ENCODE measurements at regions not wholly inside any gene's neighbourhood (a gene's known extent, or its start where the extent isn't known, plus 50 kb on each side); places are given as distances from the start of the nearest gene placed in this dataset.
A peak's percentile ranks its signal among the peaks of the same experiment; 100 is the strongest.

DNA sequence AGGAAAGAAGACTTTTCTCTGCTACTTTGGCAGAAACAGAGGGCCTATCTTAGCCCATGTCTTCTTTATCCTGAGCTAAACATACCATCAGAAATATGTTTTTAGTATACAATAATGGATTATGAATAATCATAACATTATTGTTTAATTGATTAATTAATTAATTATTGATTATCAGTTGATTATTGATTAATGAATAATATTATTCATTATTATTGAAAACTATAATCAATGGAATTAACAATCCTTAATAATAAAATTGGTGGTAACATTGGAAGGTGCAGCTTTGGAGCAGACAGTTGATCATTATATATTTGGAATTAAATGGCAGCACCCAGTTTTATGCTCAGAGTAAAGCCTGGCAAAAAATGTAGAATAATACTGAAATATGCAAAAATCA is 655.9 kb upstream of the ARGLU1 start:
- no peaks in the 10 kb centered on the region for H3K27me3 Mint-ChIP-seq
- H3K27ac Mint-ChIP-seq = no peak overlapping the region
- H3K4me3 Mint-ChIP-seq = no peak overlapping the region
- no peaks in the 10 kb centered on the region for H3K9me3 Mint-ChIP-seq
- no peak for ATAC-seq
- H3K4me1 Mint-ChIP-seq = no peaks in the 10 kb centered on the region
- H3K36me3 Mint-ChIP-seq = no peaks in the 10 kb centered on the region

DNA sequence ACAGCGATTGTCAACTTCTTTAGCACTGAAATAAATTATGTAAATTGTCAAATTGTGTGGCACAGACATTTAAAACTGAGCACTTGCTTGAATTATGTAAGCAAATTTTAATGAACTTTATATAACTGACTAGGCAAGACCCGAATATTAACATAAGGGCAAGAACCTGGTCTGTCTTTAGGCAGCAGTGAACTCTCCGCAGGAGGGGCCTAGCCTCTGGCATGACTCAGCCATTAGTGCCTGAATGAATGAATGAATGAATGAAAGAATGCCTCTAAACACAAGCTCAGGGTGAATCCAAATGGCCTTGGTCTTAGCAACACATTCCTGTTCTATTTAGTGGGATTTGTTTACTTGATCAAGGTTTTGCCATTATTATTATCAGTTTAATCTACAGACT is 654.7 kb upstream of the ARGLU1 start:
- no peak overlapping the region for H3K27ac Mint-ChIP-seq
- H3K27me3 Mint-ChIP-seq = no peaks in the 10 kb centered on the region
- H3K4me1 Mint-ChIP-seq = no peaks in the 10 kb centered on the region
- H3K36me3 Mint-ChIP-seq = no peaks in the 10 kb centered on the region
- no peak overlapping the region for H3K4me3 Mint-ChIP-seq
- peaks cover 3% of the 10 kb centered on the region for H3K9me3 Mint-ChIP-seq
- no peak for ATAC-seq

DNA sequence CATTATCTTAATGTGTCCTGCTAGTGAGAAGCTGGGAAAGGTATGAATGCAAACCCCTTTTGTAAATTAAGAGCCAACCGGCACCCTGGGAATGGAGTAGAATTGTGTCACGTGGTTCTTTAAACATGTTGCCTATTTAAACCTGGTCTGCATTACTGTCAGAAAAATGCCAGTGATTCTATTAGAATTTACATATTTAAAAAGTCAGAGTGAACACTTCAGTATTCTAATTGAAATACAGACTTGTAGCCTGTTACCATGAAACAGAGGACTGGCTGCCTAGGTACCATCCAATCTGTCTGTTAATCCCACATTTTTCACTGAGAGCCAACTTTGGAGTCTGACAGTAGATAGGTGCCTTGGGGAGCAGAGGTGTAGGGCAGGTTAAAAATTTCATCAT is 652.3 kb upstream of the ARGLU1 start:
- Mint-ChIP-seq H3K4me3 (no peak overlapping the region), H3K9me3 (peaks cover 3% of the 10 kb centered on the region)
- no peak for ATAC-seq

DNA sequence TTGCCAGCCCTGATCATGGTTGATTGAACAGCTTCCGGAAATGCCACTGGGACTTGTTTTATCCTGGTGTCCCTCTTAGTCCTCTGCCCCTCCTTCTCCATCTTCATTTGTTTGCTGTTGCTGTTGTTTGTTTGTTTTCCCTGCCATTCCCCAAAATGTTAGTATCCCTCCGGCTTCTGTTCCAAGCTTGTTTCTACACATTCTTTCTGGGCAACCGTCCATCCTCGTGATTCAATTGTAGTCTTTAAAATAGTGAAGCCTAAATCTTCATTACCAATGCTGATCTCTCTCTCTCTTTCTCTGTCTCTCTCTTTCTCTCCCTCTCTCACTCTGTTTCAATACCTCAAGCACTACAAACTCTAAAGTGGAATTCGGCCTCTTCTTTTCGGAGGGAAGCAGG is 649.3 kb upstream of the ARGLU1 start:
- no peak overlapping the region for H3K27ac Mint-ChIP-seq
- peaks cover 3% of the 10 kb centered on the region for H3K9me3 Mint-ChIP-seq
- ATAC-seq = no peak
- no peaks in the 10 kb centered on the region for H3K27me3 Mint-ChIP-seq
- H3K36me3 Mint-ChIP-seq = no peaks in the 10 kb centered on the region
- no peaks in the 10 kb centered on the region for H3K4me1 Mint-ChIP-seq
- no peak overlapping the region for H3K4me3 Mint-ChIP-seq

More for the DNA sequence above, 652.3 kb upstream of the ARGLU1 start:
- no peaks in the 10 kb centered on the region for H3K4me1 Mint-ChIP-seq
- H3K36me3 Mint-ChIP-seq = no peaks in the 10 kb centered on the region
- no peaks in the 10 kb centered on the region for H3K27me3 Mint-ChIP-seq
- H3K27ac Mint-ChIP-seq = no peak overlapping the region

DNA sequence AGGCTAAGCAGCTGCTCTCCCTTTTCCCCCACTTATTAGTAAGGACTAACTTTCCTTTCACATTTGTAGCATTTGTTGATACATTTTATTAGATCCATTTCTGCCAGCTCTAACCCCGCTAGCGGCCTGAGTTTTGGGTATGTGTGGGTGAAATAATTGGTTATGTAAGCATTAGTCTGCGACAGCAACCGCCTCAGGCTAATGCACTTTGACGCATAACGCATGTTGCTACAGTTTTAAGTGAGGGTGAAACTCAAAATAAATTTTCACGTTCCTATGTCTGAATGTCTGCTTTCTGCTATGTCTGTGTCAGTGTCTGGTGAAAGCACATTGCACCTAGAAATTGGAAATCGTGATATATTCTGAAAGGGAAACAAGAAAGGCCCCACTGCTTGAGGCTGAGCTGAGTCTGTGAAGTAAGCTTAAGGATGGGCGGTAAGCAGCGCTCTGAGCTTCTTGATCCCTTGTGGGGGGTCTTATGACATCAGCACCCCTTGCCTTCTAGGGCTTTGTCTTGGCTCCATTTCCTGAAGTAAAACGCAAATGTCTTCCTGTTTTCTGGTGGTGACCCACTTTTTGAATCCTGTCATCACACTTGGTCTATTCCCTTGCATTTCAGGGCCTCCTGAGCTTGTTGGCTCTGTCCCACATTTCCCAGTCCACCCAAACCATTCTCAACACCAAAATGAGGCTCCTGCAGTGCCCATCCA is 648.3 kb upstream of the ARGLU1 start:
- Mint-ChIP-seq H3K4me1 (no peaks in the 10 kb centered on the region), H3K27ac (no peak overlapping the region), H3K36me3 (no peaks in the 10 kb centered on the region), H3K27me3 (no peaks in the 10 kb centered on the region), H3K9me3 (peaks cover 3% of the 10 kb centered on the region), H3K4me3 (no peak overlapping the region)
- no peak for ATAC-seq

DNA sequence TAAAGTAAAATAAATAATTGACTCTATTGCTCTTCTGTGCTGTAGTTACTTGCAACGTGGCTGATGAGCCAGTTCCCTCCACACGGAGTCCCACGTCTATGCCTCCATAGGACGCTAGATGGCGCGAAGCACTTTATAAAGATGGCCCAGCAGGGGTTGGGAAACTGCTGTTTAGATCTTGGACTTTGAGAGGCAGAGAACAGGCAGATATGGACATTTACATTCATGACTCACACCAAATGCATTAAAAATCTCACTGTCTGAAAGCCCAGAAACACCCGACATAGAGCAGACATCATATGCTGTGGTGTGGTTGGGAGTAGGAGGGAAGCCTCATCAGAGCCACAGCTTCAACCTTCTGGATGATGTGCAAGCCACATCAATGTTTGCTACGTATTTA is 643.1 kb upstream of the ARGLU1 start:
- Mint-ChIP-seq H3K27ac (no peak overlapping the region), H3K9me3 (no peaks in the 10 kb centered on the region), H3K4me3 (no peak overlapping the region), H3K36me3 (no peaks in the 10 kb centered on the region), H3K27me3 (no peaks in the 10 kb centered on the region), H3K4me1 (no peaks in the 10 kb centered on the region)
- peak; percentile 60 for ATAC-seq

DNA sequence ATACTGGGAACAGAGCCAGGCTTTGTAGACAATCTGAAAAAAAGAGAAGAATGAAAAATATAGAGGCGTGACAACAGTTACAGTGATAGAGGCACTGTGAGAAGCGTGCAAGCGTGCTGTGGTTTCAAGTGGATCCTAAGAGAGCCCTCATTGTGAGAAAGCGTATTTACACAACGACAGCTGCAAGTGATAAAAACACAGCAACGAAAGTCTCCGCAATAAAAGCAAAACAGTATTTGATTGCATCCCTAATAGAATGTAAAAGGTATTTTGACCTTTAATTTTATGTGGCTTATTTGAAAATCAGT is 642.7 kb upstream of the ARGLU1 start:
- no peaks in the 10 kb centered on the region for H3K4me1 Mint-ChIP-seq
- no peaks in the 10 kb centered on the region for H3K9me3 Mint-ChIP-seq
- no peak overlapping the region for H3K27ac Mint-ChIP-seq
- H3K27me3 Mint-ChIP-seq = no peaks in the 10 kb centered on the region
- H3K4me3 Mint-ChIP-seq = no peak overlapping the region
- no peaks in the 10 kb centered on the region for H3K36me3 Mint-ChIP-seq
- ATAC-seq = no peak

DNA sequence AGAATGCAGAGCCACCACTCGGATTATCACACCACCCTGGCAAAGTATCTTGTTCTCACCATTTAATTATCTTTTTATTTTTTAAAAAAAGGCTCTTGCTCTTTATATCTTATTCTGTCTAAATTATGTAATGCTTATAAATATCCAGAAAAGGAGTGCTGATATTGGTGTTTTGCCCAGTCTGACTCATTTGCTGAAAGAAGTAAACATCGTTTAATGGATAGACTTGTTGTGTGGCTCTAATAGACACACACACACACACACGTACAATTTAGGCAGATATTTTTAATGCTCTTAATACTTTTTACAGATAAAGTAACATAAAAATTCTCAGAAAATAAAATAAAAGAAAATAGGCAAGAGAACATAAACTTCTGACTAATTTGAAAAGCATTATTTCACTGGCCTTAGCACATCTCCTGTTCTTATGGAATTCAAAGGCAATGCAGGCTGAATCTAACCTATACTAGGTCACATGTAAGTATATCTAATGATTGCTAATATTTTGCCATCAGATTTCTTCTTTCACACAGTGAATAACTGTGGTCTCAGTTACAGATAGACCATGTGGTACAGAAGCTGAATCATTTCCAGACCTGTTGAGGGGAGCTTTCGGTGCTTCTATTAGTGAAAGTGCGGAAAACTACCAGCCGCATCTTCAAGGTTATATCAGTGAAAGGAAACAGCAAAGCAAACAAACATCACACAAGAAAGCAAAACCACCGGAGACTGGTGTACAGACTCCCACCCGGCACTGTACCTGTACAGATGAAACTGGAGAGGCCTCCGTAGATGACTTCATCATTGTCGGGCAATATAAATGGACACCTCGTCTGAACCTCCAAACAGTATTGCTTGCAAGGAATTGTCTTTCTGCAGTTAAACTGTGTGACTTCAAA is 642.1 kb upstream of the ARGLU1 start:
- no peaks in the 10 kb centered on the region for H3K36me3 Mint-ChIP-seq
- H3K27ac Mint-ChIP-seq = no peak overlapping the region
- no peaks in the 10 kb centered on the region for H3K27me3 Mint-ChIP-seq
- no peaks in the 10 kb centered on the region for H3K9me3 Mint-ChIP-seq
- ATAC-seq = no peak
- peaks cover 5% of the 10 kb centered on the region for H3K4me1 Mint-ChIP-seq
- H3K4me3 Mint-ChIP-seq = no peak overlapping the region

DNA sequence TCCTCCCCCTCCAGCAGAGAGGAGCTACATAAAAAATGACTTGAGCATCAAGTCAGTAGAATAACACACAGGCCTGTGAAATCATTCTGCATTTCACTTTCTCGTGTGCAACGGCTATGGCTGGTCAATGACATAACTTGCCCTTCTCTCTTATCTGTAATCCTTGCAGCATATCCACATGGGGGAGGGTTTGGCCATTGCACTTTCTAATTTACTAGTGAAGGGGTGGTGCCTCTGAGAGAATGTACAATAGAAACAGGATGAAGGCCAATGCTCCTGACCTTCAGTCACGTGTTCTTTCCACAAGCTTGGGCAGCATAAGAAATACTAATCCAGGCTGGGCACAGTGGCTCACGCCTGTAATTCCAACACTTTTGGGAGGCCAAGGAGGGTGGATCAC is 641.0 kb upstream of the ARGLU1 start:
- no peak for ATAC-seq
- Mint-ChIP-seq H3K9me3 (no peaks in the 10 kb centered on the region), H3K4me3 (no peak overlapping the region), H3K27me3 (no peaks in the 10 kb centered on the region), H3K27ac (no peak overlapping the region), H3K4me1 (peaks cover 6% of the 10 kb centered on the region), H3K36me3 (no peaks in the 10 kb centered on the region)

DNA sequence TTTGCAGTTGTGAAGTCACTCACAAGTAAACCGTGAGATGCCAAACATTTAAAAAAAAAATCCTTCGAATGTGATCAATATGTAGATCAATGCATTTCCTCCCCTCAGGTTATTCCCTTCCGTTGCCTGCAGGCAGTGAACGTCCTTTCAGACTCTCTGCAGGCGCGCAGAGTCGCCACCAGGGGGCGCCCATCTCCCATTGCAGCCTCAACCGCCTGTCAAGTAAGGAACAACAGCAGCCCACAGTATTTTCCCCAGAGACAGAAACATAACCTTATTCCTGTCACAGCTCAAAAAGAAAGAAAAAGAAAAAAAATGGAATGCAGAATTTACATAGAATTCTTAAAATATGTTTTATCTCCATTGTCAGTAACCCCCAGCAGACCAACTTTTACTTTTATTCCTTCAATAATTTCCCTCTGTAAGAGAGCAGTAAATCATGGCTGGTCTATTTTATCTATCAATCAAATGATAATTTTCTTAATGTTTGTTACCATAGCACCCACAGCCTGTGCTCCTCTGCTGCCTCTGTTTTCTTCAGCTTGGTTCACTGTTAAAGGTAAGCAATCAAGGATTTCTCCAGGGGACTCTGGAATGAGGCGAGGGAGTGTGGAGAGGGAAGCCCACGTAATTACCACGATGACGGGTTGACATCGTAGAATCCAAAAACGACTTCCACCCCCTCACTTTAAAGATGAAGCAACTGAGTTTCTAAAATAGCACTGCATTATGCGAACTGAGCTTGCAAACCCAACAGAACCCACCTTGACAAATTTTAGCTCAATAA is 637.6 kb upstream of the ARGLU1 start:
- Mint-ChIP-seq H3K4me3 (no peak overlapping the region), H3K27me3 (no peaks in the 10 kb centered on the region), H3K27ac (no peak overlapping the region)

DNA sequence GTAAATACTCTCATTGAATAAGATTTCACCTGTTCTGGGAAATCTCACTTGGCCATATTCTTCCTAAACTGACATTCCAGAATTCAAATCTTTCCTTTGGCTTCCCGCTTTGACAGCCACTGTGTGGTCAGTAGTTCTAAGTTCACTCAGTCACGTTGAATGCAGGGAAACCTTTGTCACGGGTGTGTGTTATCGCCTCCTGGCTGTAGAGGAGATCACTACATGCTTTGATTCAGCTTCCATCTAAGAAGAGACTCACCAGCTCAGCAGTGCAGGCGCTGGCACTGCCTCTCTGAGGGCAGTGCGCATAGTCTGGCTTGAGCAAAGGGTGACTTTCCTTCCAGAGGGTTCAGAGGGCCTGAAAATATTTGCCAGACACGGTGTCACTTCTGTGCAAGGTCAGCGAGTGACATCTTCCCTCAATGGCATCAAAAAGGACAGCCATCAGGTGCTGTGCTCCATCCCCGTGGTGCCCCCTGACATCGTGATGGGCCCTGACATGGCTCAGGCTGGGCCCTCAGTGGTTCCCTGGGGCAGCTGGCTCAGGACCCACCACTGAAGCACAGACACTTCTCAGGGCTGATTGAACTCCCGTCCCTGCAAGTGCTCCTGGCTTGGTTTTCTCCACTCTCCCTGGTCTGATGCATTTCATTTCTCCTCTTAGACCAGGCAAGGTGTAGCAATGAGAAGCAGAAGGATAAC is 635.4 kb upstream of the ARGLU1 start:
- peaks cover 6% of the 10 kb centered on the region for H3K4me1 Mint-ChIP-seq
- no peak for ATAC-seq
- H3K4me3 Mint-ChIP-seq = no peak overlapping the region
- no peaks in the 10 kb centered on the region for H3K36me3 Mint-ChIP-seq
- H3K9me3 Mint-ChIP-seq = no peaks in the 10 kb centered on the region
- no peak overlapping the region for H3K27ac Mint-ChIP-seq
- H3K27me3 Mint-ChIP-seq = no peaks in the 10 kb centered on the region

More for the DNA sequence above, 637.6 kb upstream of the ARGLU1 start:
- Mint-ChIP-seq H3K36me3 (no peaks in the 10 kb centered on the region), H3K4me1 (peaks cover 6% of the 10 kb centered on the region), H3K9me3 (no peaks in the 10 kb centered on the region)
- ATAC-seq = peak; percentile 76

DNA sequence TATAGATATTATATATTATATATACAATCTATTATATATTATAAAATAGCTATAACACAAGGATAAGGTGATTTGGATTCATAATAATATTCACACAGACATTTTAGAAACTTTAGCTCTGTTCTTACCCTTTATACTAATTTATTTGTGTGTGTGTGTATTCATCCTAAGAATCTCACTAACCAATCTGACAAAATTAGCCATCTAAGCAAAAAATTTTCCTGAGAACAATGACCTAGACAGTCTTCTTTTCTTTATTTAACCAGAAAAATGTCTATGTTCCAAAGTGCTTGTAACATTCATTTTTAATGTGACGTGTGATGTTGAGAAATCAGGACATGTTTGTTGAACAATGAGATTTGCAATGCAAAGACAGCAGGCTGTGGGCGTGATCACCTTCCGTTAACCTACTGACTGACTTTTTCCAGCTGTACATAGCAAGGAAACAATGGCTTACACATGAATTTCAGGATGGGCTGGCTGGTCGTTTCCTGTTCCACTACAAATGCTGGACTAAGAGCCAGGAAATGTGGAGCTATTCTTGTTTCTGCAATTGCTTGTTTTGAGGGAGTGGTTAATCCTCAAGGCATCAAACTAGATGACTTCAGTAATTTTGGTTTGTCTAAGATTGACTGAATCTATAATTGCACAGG is 634.6 kb upstream of the ARGLU1 start:
- ATAC-seq = no peak
- peaks cover 6% of the 10 kb centered on the region for H3K4me1 Mint-ChIP-seq
- no peaks in the 10 kb centered on the region for H3K27me3 Mint-ChIP-seq
- H3K4me3 Mint-ChIP-seq = no peak overlapping the region
- no peaks in the 10 kb centered on the region for H3K36me3 Mint-ChIP-seq
- H3K27ac Mint-ChIP-seq = no peak overlapping the region
- no peaks in the 10 kb centered on the region for H3K9me3 Mint-ChIP-seq

DNA sequence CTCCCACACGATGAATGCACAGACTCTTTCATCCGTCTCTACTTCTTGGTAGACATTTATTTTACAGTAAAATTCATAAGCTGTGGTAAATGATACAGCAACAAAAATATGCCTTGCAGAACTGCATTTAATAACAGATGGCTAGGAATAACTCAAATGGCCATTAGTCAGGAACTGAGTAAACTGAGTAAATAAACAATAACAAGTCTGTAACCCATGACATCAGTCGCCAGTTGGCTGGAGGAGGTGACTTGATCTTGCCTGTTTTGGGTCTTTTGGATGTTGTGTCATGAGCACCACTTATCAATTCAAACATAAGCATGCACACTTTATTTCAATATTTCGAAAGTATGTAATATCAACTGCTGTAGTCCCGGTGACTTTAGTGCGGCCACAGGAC is 632.6 kb upstream of the ARGLU1 start:
- ATAC-seq = no peak
- Mint-ChIP-seq H3K36me3 (no peaks in the 10 kb centered on the region), H3K27me3 (no peaks in the 10 kb centered on the region), H3K4me3 (no peak overlapping the region), H3K4me1 (peaks cover 5% of the 10 kb centered on the region), H3K9me3 (peaks cover 7% of the 10 kb centered on the region), H3K27ac (no peak overlapping the region)

DNA sequence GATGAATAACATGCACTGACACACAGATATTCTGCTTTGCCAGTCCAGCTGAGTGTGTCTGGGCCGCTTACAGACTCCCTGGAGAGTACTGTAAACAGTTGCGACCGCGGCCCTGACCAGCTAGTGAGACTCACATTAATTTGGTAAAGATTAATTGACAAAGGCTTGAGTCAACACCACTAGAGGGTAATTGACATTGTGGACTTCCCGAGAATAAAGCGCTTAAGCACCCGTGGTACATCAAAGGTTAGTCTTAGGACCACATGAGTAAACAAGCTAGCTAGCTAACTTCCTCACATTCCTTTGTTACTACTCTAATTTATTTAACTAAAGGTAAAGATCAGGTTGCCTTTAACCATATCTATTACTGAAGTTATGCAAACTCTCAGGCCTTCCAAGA is 624.4 kb upstream of the ARGLU1 start:
- Mint-ChIP-seq H3K27ac (no peak overlapping the region), H3K27me3 (no peaks in the 10 kb centered on the region), H3K36me3 (no peaks in the 10 kb centered on the region), H3K4me1 (no peaks in the 10 kb centered on the region), H3K4me3 (no peak overlapping the region), H3K9me3 (peaks cover 10% of the 10 kb centered on the region)
- ATAC-seq = no peak

DNA sequence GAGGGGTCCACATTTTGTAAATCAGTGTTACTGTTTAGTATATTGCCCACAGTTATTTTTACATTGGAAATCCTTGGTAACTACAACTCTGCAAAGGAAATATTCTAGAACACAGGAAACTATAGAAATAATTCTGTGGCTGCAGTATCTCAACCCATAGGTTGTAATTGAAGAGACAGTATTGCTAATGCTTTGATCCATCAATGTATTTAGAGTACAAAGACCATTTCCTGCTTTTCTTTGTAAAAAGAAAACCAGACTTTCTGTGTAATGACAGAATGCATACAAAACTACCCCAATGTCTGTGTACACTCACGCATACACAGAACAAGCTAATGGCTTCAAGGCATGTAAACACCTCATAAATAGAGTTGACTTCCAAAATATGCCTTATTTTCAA is 622.1 kb upstream of the ARGLU1 start:
- Mint-ChIP-seq H3K4me1 (no peaks in the 10 kb centered on the region), H3K27ac (no peak overlapping the region), H3K9me3 (peaks cover 6% of the 10 kb centered on the region), H3K4me3 (no peak overlapping the region), H3K27me3 (no peaks in the 10 kb centered on the region), H3K36me3 (no peaks in the 10 kb centered on the region)
- no peak for ATAC-seq
